Endothelial cell of umbilical vein (primary cell): ENCODE measurements at regions not wholly inside any gene's neighbourhood (a gene's known extent, or its start where the extent isn't known, plus 50 kb on each side); places are given as distances from the start of the nearest gene placed in this dataset.

Experiments
- BruUV-seq: library from RNA; stranded (reverse); fragments of 400-500 nt; replicated peaks from 2 replicates; lab custom pipeline; 2021; lab: Mats Ljungman, UMichigan
- CTCF ChIA-PET: fragments of 300-600, 350-600 bp; sonication (Branson Sonifier 250); formaldehyde crosslinking; loops from one replicate; lab custom pipeline; 2021; ENCODE audit warnings: antibody characterized with exemption, inconsistent platforms; lab: Charles Lee
- POLR2A ChIA-PET: fragments of 300-600, 350-600 bp; sonication (Branson Sonifier 250); formaldehyde crosslinking; loops from one replicate; lab custom pipeline; 2021; ENCODE audit warnings: antibody characterized with exemption, inconsistent platforms; lab: Charles Lee
- DNase-seq: peaks from one replicate; pipeline ENCODE4 v3.0.0-alpha.2; 2011; ENCODE audit warnings: low read depth, low spot score
- FAIRE-seq: peaks from 2 replicates; lab custom pipeline; 2011; peaks lifted over from hg19 to GRCh38; lab: Jason Lieb, UNC
- H2AFZ ChIP-seq: 2 replicates; pipeline ENCODE4 v1.6.0; 2012; ENCODE audit warnings: low read depth, low read length, control low read depth, inconsistent platforms
- H3K27ac ChIP-seq: 2 replicates; pipeline ENCODE4 v1.5.1; 2011; ENCODE audit warnings: low read depth, mild to moderate bottlenecking, control low read depth, low read length, moderate library complexity; ENCODE audit not compliant: insufficient read depth
- H3K27me3 ChIP-seq, 2 experiments: 2 replicates each; pipeline versions ENCODE4 v1.6.0 to v1.6.1; 2011; ENCODE audit warnings: low read length in 2 of 2, mixed read lengths in 1 of 2; ENCODE audit not compliant: control insufficient read depth in 2 of 2, insufficient read depth in 2 of 2
- H3K36me3 ChIP-seq, 2 experiments: 2 replicates in 1 of 2; 3 replicates in 1 of 2; pipeline ENCODE4 v1.5.1; 2011; ENCODE audit warnings: low read length in 2 of 2, mild to moderate bottlenecking in 1 of 2, moderate library complexity in 1 of 2; ENCODE audit not compliant: control insufficient read depth in 2 of 2, insufficient read depth in 2 of 2; ENCODE audit errors: extremely low read depth in 1 of 2
- H3K4me1 ChIP-seq: 3 replicates; pipeline ENCODE4 v1.5.1; 2011; ENCODE audit warnings: mild to moderate bottlenecking, low read length; ENCODE audit not compliant: control insufficient read depth, insufficient read depth; ENCODE audit errors: extremely low read depth
- H3K4me2 ChIP-seq: 2 replicates; pipeline ENCODE4 v1.6.1; 2011; ENCODE audit warnings: low read length, control low read depth, mixed read lengths; ENCODE audit not compliant: insufficient read depth
- H3K4me3 ChIP-seq, 3 experiments: fragments of 200-600 bp in 1 of 3; sonication (generic), shearing (Covaris generic) in 1 of 3; replicated peaks in 1 of 3; 2 replicates each; pipeline ENCODE4 v1.5.1; 2011 to 2016; ENCODE audit warnings: control low read depth in 3 of 3, low read length in 3 of 3, mild to moderate bottlenecking in 2 of 3, inconsistent platforms in 1 of 3, low read depth in 1 of 3, moderate library complexity in 1 of 3; ENCODE audit not compliant: insufficient read depth in 1 of 3
- H3K79me2 ChIP-seq: 2 replicates; pipeline ENCODE4 v1.6.0; 2012; ENCODE audit warnings: low read length, inconsistent platforms; ENCODE audit not compliant: control insufficient read depth, insufficient read depth
- H3K9ac ChIP-seq: replicated peaks from 2 replicates; pipeline ENCODE3; 2011; ENCODE audit warnings: low read length, control low read depth; ENCODE audit not compliant: insufficient read depth; ENCODE audit errors: extremely low read depth
- H3K9me1 ChIP-seq: replicated peaks from 3 replicates; pipeline ENCODE4 v1.6.0; 2011; ENCODE audit warnings: mild to moderate bottlenecking, low read length; ENCODE audit not compliant: control insufficient read depth, insufficient read depth; ENCODE audit errors: extremely low read depth
- H3K9me3 ChIP-seq: replicated peaks from 2 replicates; pipeline ENCODE4 v1.5.1; 2012; ENCODE audit warnings: low read length, inconsistent platforms; ENCODE audit not compliant: control insufficient read depth, insufficient read depth
- H4K20me1 ChIP-seq: replicated peaks from 2 replicates; pipeline ENCODE3; 2011; ENCODE audit warnings: mild to moderate bottlenecking, low read length; ENCODE audit not compliant: control insufficient read depth, insufficient read depth; ENCODE audit errors: extremely low read depth
- CTCF ChIP-seq, 2 donors: IDR thresholded peaks; 1 replicate in 1 of 2; 2 replicates in 1 of 2; pipeline ENCODE4 v1.5.1; 2011; ENCODE audit warnings: low read length in 2 of 2, mild to moderate bottlenecking in 2 of 2, moderate library complexity in 2 of 2, control low read depth in 1 of 2, inconsistent platforms in 1 of 2, low read depth in 1 of 2; ENCODE audit not compliant: insufficient read depth in 1 of 2; ENCODE audit errors: extremely low read depth in 1 of 2
- EZH2 ChIP-seq: IDR thresholded peaks from 2 replicates; pipeline ENCODE4 v1.6.1; 2012; ENCODE audit warnings: borderline replicate concordance, low read depth, mild to moderate bottlenecking, moderate library complexity, low read length, inconsistent platforms; ENCODE audit not compliant: severe bottlenecking
- FOS ChIP-seq: IDR thresholded peaks from 2 replicates; pipeline ENCODE4 v1.6.1; 2011; ENCODE audit warnings: mild to moderate bottlenecking, low read length, moderate library complexity, borderline replicate concordance; ENCODE audit not compliant: insufficient read depth
- GATA2 ChIP-seq: IDR thresholded peaks from 2 replicates; pipeline ENCODE4 v1.7.0; 2011; ENCODE audit warnings: low read depth, mild to moderate bottlenecking, moderate library complexity, mixed read lengths, low read length; ENCODE audit not compliant: insufficient read length, insufficient read depth
- JUN ChIP-seq: IDR thresholded peaks from 2 replicates; pipeline ENCODE4 v1.6.1; 2011; ENCODE audit warnings: borderline replicate concordance, low read depth; ENCODE audit not compliant: insufficient read length, insufficient read depth
- MYC ChIP-seq: IDR thresholded peaks from one replicate; pipeline ENCODE4 v1.6.1; 2011; ENCODE audit warnings: mild to moderate bottlenecking, low read depth, low read length
- POLR2A ChIP-seq: IDR thresholded peaks from 2 replicates; pipeline ENCODE4 v1.6.1; 2012; ENCODE audit warnings: low read depth, mild to moderate bottlenecking, control low read depth, low read length
- POLR2AphosphoS5 ChIP-seq: IDR thresholded peaks from 2 replicates; pipeline ENCODE4 v1.6.1; 2012; ENCODE audit warnings: low read depth, mild to moderate bottlenecking, control low read depth, low read length, moderate library complexity; ENCODE audit not compliant: insufficient read depth
- dilution Hi-C: fragments of 300-500 bp; cut with MboI; formaldehyde crosslinking; loops from one replicate; pipeline ENCODE4 v1.15.0; 2019; ENCODE audit warnings: low sequenced_read_pairs; ENCODE audit not compliant: extremely low pct_ligation_motif_present
- intact Hi-C: fragments of 100-400 bp; cut with micrococcal nuclease; formaldehyde crosslinking; loops from one replicate; pipeline ENCODE4 v1.10.0; 2022
- TF ChIP-seq, protein P1 (sequence below): IDR thresholded peaks from 2 replicates; pipeline ENCODE4 v1.6.1; 2011; ENCODE audit not compliant: insufficient read depth, insufficient read length

- dilution Hi-C loops: no loop called here
- ChIA-PET POLR2A (no interaction called here), CTCF (no interaction called here)
- no peaks in the 10 kb centered on the region for H3K4me1 ChIP-seq
- no peaks in the 10 kb centered on the region for H3K36me3 ChIP-seq
- H3K9me1 ChIP-seq: no peaks in the 10 kb centered on the region
- no TSS peak for BruUV-seq
- no peak overlapping the region for H3K27ac ChIP-seq
- H3K9me3 ChIP-seq: no peaks in the 10 kb centered on the region
- FAIRE-seq (no peak), DNase-seq (peak; percentile 45)
- H3K79me2 ChIP-seq: no peaks in the 10 kb centered on the region
- H3K4me3 ChIP-seq: no peak overlapping the region
- no peaks in the 10 kb centered on the region for H3K27me3 ChIP-seq
- TF ChIP-seq FOS: no peak
- no peak for TF ChIP-seq POLR2AphosphoS5
- no peak for TF ChIP-seq MYC
- TF ChIP-seq EZH2: no peak
- no peak for TF ChIP-seq CTCF (IDR thresholded peaks at IDR 0.05; ENCODE audit: extremely low read depth in 1 of 2, insufficient read depth in 1 of 2, low read depth in 1 of 2, low read length in 2 of 2)
- intact Hi-C loops: no loop called here
- H3K4me2 ChIP-seq: no peak overlapping the region
- no peak overlapping the region for H2AFZ ChIP-seq
- no peaks in the 10 kb centered on the region for H4K20me1 ChIP-seq
- no peak overlapping the region for H3K9ac ChIP-seq
Observed at GRCh38 chr13:100917011-100917410, 242.4 kb upstream of the TMTC4 start.

DNA sequence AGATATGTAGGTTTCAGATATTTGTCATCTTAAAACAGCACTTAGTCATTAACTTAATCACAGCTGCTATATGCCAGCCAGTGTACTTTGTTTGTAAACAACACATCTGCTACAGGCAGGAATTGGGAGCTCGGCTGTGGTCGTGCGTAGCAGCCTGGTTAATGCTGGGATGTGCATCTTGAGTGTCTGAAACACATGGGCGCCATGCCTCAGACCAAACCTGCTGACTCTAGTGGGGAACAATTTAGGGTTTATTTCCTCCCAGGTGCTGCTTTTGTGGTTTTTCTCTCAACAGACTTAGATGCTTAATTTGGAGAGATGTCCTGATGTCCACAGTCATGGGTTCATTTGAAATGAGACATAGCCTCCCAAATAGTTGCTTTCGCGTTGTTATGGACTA lies 238.5 kb upstream of the TMTC4 start:
- Histone ChIP-seq H3K4me2 (no peak overlapping the region), H3K27me3 (no peaks in the 10 kb centered on the region), H3K9me3 (no peaks in the 10 kb centered on the region), H3K4me3 (no peak overlapping the region), H3K9me1 (no peaks in the 10 kb centered on the region), H3K36me3 (no peaks in the 10 kb centered on the region), H3K27ac (no peak overlapping the region), H4K20me1 (no peaks in the 10 kb centered on the region), H3K4me1 (no peaks in the 10 kb centered on the region), H3K79me2 (no peaks in the 10 kb centered on the region), H3K9ac (no peak overlapping the region), H2AFZ (no peak overlapping the region)
- POLR2A ChIA-PET: no interaction called here
- dilution Hi-C loops: no loop called here
- no peak for FAIRE-seq
- BruUV-seq: no TSS peak
- intact Hi-C loops: no loop called here
- CTCF ChIA-PET: no interaction called here
- DNase-seq: no peak
- no peak for TF ChIP-seq GATA2
- TF ChIP-seq POLR2AphosphoS5: no peak
- TF ChIP-seq FOS: no peak
- TF ChIP-seq EZH2: no peak
- no peak for TF ChIP-seq MYC
- TF ChIP-seq JUN: no peak
- TF ChIP-seq POLR2A: no peak
- TF ChIP-seq CTCF (IDR thresholded peaks at IDR 0.05; ENCODE audit: extremely low read depth in 1 of 2, insufficient read depth in 1 of 2, low read depth in 1 of 2, low read length in 2 of 2): no peak
- TF ChIP-seq, protein P1, sequence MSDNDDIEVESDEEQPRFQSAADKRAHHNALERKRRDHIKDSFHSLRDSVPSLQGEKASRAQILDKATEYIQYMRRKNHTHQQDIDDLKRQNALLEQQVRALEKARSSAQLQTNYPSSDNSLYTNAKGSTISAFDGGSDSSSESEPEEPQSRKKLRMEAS: no peak
